ENCODE measurements at regions not wholly inside any gene's neighbourhood (a gene's known extent, or its start where the extent isn't known, plus 50 kb on each side); places are given as distances from the start of the nearest gene placed in this dataset.

GRCh38 chr20:40317156-40317790 is 371.8 kb downstream of the MAFB start:
- Histone ChIP-seq H2AFZ (ENCODE audit: low read length) (no peak overlapping the region), H3K9me3 (ENCODE audit: low read length) (no peaks in the 10 kb centered on the region), H3K27me3 (ENCODE audit: insufficient read depth, low read length) (no peaks in the 10 kb centered on the region), H3K4me2 (ENCODE audit: low read length) (no peak overlapping the region), H3K36me3 (ENCODE audit: insufficient read depth, low read length) (no peaks in the 10 kb centered on the region), H4K20me1 (ENCODE audit: insufficient read depth, low read length) (no peaks in the 10 kb centered on the region), H3K27ac (ENCODE audit: low read depth, low read length, poor library complexity, severe bottlenecking) (no peak overlapping the region), H3K79me2 (ENCODE audit: insufficient read depth, low read length) (no peaks in the 10 kb centered on the region), H3K4me3 (ENCODE audit: low read depth, low read length, poor library complexity, severe bottlenecking) (no peak overlapping the region), H3K4me1 (ENCODE audit: insufficient read depth, low read length, severe bottlenecking) (no peaks in the 10 kb centered on the region), H3K9me2 (ENCODE audit: low read depth, low read length) (no peaks in the 10 kb centered on the region), H3F3A (ENCODE audit: insufficient read depth, low read length) (no peaks in the 10 kb centered on the region), H3K9ac (ENCODE audit: low read length) (no peak overlapping the region)
- TF ChIP-seq EZH2 (IDR thresholded peaks at IDR 0.05; ENCODE audit: borderline replicate concordance, low read length), result no peak
- no peak for TF ChIP-seq CTCF (IDR thresholded peaks at IDR 0.05; ENCODE audit: low read length)

- H2AFZ ChIP-seq (ENCODE audit: low read length), result no peak overlapping the region
- H3K9me3 ChIP-seq (ENCODE audit: low read length), result no peaks in the 10 kb centered on the region
- no peak overlapping the region for H3K4me2 ChIP-seq (ENCODE audit: low read length)
- TF ChIP-seq CTCF (IDR thresholded peaks at IDR 0.05; ENCODE audit: low read length) (no peak), EZH2 (IDR thresholded peaks at IDR 0.05; ENCODE audit: borderline replicate concordance, low read length) (no peak)
- no peaks in the 10 kb centered on the region for H3K9me2 ChIP-seq (ENCODE audit: low read depth, low read length)
- H3F3A ChIP-seq (ENCODE audit: insufficient read depth, low read length), result no peaks in the 10 kb centered on the region
- H3K36me3 ChIP-seq (ENCODE audit: insufficient read depth, low read length), result no peaks in the 10 kb centered on the region
- H3K27ac ChIP-seq (ENCODE audit: low read depth, low read length, poor library complexity, severe bottlenecking), result no peak overlapping the region
- H3K79me2 ChIP-seq (ENCODE audit: insufficient read depth, low read length), result no peaks in the 10 kb centered on the region
- H4K20me1 ChIP-seq (ENCODE audit: insufficient read depth, low read length), result no peaks in the 10 kb centered on the region
- no peak overlapping the region for H3K9ac ChIP-seq (ENCODE audit: low read length)
- no peaks in the 10 kb centered on the region for H3K27me3 ChIP-seq (ENCODE audit: insufficient read depth, low read length)
- H3K4me1 ChIP-seq (ENCODE audit: insufficient read depth, low read length, severe bottlenecking), result no peaks in the 10 kb centered on the region
- H3K4me3 ChIP-seq (ENCODE audit: low read depth, low read length, poor library complexity, severe bottlenecking), result no peak overlapping the region
These were observed 374.8 kb downstream of the MAFB start for GRCh38 chr20:40314278-40314677.

GRCh38 chr20:40313730-40314129 is 375.3 kb downstream of the MAFB start:
- no peaks in the 10 kb centered on the region for H3K36me3 ChIP-seq (ENCODE audit: insufficient read depth, low read length)
- H3K4me1 ChIP-seq (ENCODE audit: insufficient read depth, low read length, severe bottlenecking), result no peaks in the 10 kb centered on the region
- no peak overlapping the region for H3K4me2 ChIP-seq (ENCODE audit: low read length)
- H3F3A ChIP-seq (ENCODE audit: insufficient read depth, low read length), result no peaks in the 10 kb centered on the region
- H3K27ac ChIP-seq (ENCODE audit: low read depth, low read length, poor library complexity, severe bottlenecking), result no peak overlapping the region
- TF ChIP-seq EZH2 (IDR thresholded peaks at IDR 0.05; ENCODE audit: borderline replicate concordance, low read length) (no peak), CTCF (IDR thresholded peaks at IDR 0.05; ENCODE audit: low read length) (no peak)
- no peaks in the 10 kb centered on the region for H4K20me1 ChIP-seq (ENCODE audit: insufficient read depth, low read length)
- H3K79me2 ChIP-seq (ENCODE audit: insufficient read depth, low read length), result no peaks in the 10 kb centered on the region
- no peak overlapping the region for H3K9ac ChIP-seq (ENCODE audit: low read length)
- no peaks in the 10 kb centered on the region for H3K9me3 ChIP-seq (ENCODE audit: low read length)
- no peak overlapping the region for H2AFZ ChIP-seq (ENCODE audit: low read length)
- no peak overlapping the region for H3K4me3 ChIP-seq (ENCODE audit: low read depth, low read length, poor library complexity, severe bottlenecking)
- no peaks in the 10 kb centered on the region for H3K27me3 ChIP-seq (ENCODE audit: insufficient read depth, low read length)
- H3K9me2 ChIP-seq (ENCODE audit: low read depth, low read length), result no peaks in the 10 kb centered on the region
